Epithelial cell of esophagus (primary cell): ENCODE measurements at regions not wholly inside any gene's neighbourhood (a gene's known extent, or its start where the extent isn't known, plus 50 kb on each side); places are given as distances from the start of the nearest gene placed in this dataset.
"Not testable (repeated sequence)": the region's sequence is repeated elsewhere in the genome, so short reads cannot be mapped to it uniquely, and the experiment has no call there.

Experiments
- DNase-seq: peaks from one replicate; pipeline ENCODE4 v3.0.0; 2010; ENCODE audit warnings: low read depth
- H3K4me3 ChIP-seq: 2 replicates; pipeline ENCODE4 v1.5.1; 2011; ENCODE audit warnings: mild to moderate bottlenecking, low read length, control low read depth
- CTCF ChIP-seq: IDR thresholded peaks from 2 replicates; pipeline ENCODE4 v1.5.1; 2011; ENCODE audit warnings: low read depth, mild to moderate bottlenecking, low read length, control low read depth, inconsistent platforms; ENCODE audit not compliant: insufficient read depth; ENCODE audit errors: missing control alignments

DNA sequence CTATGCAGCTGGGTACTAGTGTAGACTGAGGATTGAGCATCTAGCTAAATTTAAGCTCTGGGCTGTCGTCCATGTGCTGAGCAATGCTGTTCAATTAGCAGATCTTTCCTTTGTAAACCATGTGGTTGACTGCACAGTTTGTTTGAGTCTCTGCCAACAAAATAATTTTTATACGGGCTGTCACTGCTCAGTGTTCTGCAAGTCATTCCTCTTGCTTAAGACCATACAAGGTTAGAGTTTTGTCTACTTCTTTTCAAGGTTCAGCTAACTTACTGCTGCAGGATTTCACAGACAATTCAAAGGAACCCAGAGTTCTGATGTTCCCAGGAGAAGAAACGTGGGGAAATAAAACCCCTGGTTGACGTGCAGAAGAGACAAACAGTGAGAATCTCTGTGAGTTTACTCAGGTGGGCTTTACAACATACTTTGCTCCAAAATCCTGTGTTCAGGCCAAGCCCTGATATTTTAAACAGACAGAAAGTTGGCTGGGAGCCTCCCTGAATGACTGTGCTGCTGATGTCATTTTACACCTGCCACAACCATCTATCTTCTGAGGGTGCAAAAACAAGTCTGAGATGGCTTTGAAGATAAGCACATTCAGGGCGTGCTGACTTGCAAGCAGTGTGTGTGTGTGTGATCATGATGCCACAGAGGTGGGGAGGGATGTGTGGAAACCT lies 177.1 kb upstream of the SVIL start:
- DNase-seq = peak; percentile 86
- no peak for TF ChIP-seq CTCF
- no peak overlapping the region for H3K4me3 ChIP-seq

DNA sequence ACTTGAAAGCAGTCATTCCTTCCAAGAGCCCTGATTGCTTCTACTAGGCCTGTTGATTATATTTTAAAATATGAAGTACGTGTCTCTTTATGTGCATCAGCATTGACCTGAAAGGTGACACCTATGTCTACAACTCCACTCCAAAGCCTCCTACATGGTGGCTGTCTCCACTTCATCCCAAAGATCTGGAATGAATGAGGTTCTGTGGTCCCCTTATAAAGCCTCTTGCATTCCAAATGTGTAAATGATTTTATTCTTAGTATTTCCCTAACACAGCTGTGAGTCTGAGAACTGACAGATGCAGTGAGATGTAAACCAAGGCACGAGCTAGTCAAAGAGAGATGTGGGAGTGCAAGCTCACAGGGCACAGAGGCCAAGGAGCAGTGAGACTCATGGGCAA lies 176.0 kb upstream of the SVIL start:
- no peak for DNase-seq
- TF ChIP-seq CTCF = no peak
- H3K4me3 ChIP-seq = no peak overlapping the region

DNA sequence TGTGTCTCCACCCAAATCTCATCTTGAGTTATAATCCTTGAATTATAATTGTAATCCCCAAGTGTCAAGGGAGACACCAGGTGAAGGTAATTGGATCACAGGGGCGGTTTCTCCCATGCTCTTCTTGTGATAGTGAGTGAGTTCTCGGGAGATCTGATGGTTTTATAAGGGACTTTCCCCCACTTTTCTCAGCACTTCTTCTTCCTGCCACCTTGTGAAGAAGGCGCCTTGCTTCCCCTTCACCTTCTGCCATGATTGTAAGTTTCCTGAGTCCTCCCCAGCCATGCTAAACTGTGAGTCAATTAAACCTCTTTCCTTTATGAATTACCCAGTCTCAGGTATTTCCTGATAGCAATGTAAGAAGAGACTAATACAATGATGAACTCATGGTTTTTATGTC lies 175.5 kb upstream of the SVIL start:
- DNase-seq, H3K4me3 ChIP-seq: not testable (repeated sequence)

DNA sequence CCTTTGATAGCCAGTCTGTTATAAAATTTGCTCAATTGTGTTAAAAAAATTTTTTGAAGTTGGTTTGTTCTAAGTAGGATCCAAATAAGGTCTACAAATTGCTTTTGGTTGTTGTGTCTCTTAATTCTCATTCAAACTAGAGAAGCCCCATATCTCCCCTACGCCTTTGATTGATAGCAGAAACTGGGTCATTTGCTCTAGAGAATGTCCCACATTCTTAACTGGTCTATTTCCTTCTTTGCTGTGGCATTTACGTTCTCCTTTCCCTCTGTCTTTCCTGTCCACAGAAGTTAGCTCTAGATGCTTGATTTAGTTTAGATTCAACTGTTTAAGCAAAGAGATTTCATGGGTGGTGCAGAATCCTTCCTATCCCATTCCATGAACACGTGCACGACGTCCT lies 174.6 kb upstream of the SVIL start:
- no peak overlapping the region for H3K4me3 ChIP-seq
- DNase-seq = no peak
- no peak for TF ChIP-seq CTCF

DNA sequence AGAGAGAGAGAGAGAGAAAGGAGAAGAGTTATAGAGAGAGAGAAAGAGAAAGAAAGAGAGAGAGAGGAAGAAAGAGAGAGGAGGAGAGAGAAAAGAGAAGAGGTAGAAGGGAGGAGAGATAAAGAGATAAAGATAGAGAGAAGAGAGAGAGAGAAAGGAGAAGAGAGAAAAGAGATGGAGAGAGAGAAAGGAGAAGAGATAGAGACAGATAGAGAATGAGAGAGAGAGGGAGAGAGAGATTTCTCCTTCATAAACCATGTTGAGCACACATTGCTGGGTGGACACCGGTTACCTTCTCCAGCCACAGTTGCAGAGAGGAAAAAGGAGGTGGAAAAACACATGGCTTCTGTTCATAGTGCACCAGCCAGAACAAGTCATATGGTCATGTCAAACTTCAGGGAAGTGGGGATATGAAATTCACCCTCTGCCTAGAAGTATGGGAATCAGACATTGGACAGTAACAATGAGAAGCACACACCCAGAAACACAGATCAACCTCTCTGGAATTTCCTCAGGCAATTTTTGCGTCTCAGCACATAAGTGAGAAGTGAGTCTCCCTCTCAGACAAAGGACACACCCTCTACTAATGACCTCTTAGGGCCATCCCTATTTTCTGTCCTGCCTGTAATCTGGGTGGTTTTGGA lies 172.5 kb upstream of the SVIL start:
- DNase-seq = peak; percentile 98
- TF ChIP-seq CTCF = no peak
- no peak overlapping the region for H3K4me3 ChIP-seq

- peak; percentile 63 for DNase-seq
- H3K4me3 ChIP-seq = no peak overlapping the region
- TF ChIP-seq CTCF = no peak
Observed at GRCh38 chr10:29806350-29806788, 171.6 kb upstream of the SVIL start.

- no peak for DNase-seq
- no peak overlapping the region for H3K4me3 ChIP-seq
- no peak for TF ChIP-seq CTCF
Observed at GRCh38 chr10:29805134-29805723, 170.5 kb upstream of the SVIL start.
